ENCODE measurements at regions not wholly inside any gene's neighbourhood (a gene's known extent, or its start where the extent isn't known, plus 50 kb on each side); places are given as distances from the start of the nearest gene placed in this dataset.

- no peak overlapping the region for H3K4me3 ChIP-seq (ENCODE audit: low read depth, low read length)
- TF ChIP-seq, protein P1, sequence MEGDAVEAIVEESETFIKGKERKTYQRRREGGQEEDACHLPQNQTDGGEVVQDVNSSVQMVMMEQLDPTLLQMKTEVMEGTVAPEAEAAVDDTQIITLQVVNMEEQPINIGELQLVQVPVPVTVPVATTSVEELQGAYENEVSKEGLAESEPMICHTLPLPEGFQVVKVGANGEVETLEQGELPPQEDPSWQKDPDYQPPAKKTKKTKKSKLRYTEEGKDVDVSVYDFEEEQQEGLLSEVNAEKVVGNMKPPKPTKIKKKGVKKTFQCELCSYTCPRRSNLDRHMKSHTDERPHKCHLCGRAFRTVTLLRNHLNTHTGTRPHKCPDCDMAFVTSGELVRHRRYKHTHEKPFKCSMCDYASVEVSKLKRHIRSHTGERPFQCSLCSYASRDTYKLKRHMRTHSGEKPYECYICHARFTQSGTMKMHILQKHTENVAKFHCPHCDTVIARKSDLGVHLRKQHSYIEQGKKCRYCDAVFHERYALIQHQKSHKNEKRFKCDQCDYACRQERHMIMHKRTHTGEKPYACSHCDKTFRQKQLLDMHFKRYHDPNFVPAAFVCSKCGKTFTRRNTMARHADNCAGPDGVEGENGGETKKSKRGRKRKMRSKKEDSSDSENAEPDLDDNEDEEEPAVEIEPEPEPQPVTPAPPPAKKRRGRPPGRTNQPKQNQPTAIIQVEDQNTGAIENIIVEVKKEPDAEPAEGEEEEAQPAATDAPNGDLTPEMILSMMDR (IDR thresholded peaks at IDR 0.05; ENCODE audit: low read depth, low read length, missing control alignments) = no peak
- DNase-seq (ENCODE audit: low read depth) = no peak
These were observed 50.5 kb upstream of the ECI2 start for GRCh38 chr6:4185846-4186245.

DNA sequence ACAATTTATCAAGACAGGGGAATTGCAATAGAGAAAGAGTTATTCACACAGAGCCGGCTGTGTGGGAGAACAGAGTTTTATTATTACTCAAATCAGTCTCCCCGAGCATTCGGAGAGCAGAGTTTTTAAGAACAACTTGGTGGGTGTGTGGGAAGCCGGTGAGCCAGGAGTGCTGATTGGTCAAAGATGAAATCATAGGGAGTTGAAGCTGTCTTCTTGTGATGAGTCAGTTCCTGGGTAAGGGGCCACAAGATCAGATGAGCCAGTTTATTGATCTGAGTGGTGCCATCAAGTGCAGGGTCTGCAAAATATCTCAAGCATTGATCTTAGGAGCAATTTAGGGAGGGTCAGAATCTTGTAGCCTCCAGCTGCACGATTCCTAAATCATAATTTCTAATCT, 50.0 kb upstream of the ECI2 start:
- H3K4me3 ChIP-seq (ENCODE audit: low read depth, low read length) = no peak overlapping the region
- no peak for DNase-seq (ENCODE audit: low read depth)
- TF ChIP-seq, protein P1 (IDR thresholded peaks at IDR 0.05; ENCODE audit: low read depth, low read length, missing control alignments) = no peak
